ENCODE measurements at regions not wholly inside any gene's neighbourhood (a gene's known extent, or its start where the extent isn't known, plus 50 kb on each side); places are given as distances from the start of the nearest gene placed in this dataset.

GRCh38 chr21:18529254-18529653, 125.7 kb upstream of the TMPRSS15 start:
- TF ChIP-seq CTCF (IDR thresholded peaks at IDR 0.05; ENCODE audit: low read length): no peak
- TF ChIP-seq EZH2 (optimal IDR thresholded peaks at IDR 0.05; ENCODE audit: low read depth, low read length): no peak
- TF ChIP-seq EZH2phosphoT487 (IDR thresholded peaks at IDR 0.05; ENCODE audit: low read length): no peak

Data from MM.1S (cell line).